ENCODE measurements at regions not wholly inside any gene's neighbourhood (a gene's known extent, or its start where the extent isn't known, plus 50 kb on each side); places are given as distances from the start of the nearest gene placed in this dataset.

- no peak for TF ChIP-seq CTCF (IDR thresholded peaks at IDR 0.05)
- TF ChIP-seq EP300 (IDR thresholded peaks at IDR 0.05), result no peak
Observed at GRCh38 chr2:225113371-225114015, 71.2 kb upstream of the DOCK10 start.

All from ovary (tissue), 3 donors.